HFF-Myc (cell line): ENCODE measurements at regions not wholly inside any gene's neighbourhood (a gene's known extent, or its start where the extent isn't known, plus 50 kb on each side); places are given as distances from the start of the nearest gene placed in this dataset.
"Not testable (repeated sequence)": the region's sequence is repeated elsewhere in the genome, so short reads cannot be mapped to it uniquely, and the experiment has no call there.

Experiments used
- DNase-seq: peaks from one replicate; pipeline ENCODE4 v3.0.0-alpha.2; 2011; ENCODE audit warnings: low read depth; ENCODE audit errors: extremely low read depth
- H3K4me3 ChIP-seq: replicated peaks from 2 replicates; pipeline ENCODE4 v1.5.1; 2011; ENCODE audit warnings: low read depth, mild to moderate bottlenecking, control low read depth, low read length
- CTCF ChIP-seq: IDR thresholded peaks from 2 replicates; pipeline ENCODE4 v1.5.1; 2012; ENCODE audit warnings: mild to moderate bottlenecking, low read depth, low read length, control low read depth; ENCODE audit errors: missing control alignments

- H3K4me3 ChIP-seq: no peak overlapping the region
- no peak for DNase-seq
- no peak for TF ChIP-seq CTCF
Measured at GRCh38 chr5:109998726-109999125, 309.0 kb downstream of the MAN2A1 start.

- DNase-seq: no peak
- no peak overlapping the region for H3K4me3 ChIP-seq
- no peak for TF ChIP-seq CTCF
Measured at GRCh38 chr5:110001648-110002047, 311.9 kb downstream of the MAN2A1 start.

- no peak overlapping the region for H3K4me3 ChIP-seq
- DNase-seq: no peak
- TF ChIP-seq CTCF: no peak
Measured at GRCh38 chr5:110002652-110003051, 312.9 kb downstream of the MAN2A1 start.

- H3K4me3 ChIP-seq, DNase-seq: not testable (repeated sequence)
Measured at GRCh38 chr5:110005907-110006562, 316.3 kb downstream of the MAN2A1 start.

- H3K4me3 ChIP-seq: no peak overlapping the region
- TF ChIP-seq CTCF: no peak
- no peak for DNase-seq
Measured at GRCh38 chr5:110007101-110007500, 317.4 kb downstream of the MAN2A1 start.

- TF ChIP-seq CTCF: no peak
- no peak overlapping the region for H3K4me3 ChIP-seq
- DNase-seq: no peak
Measured at GRCh38 chr5:110008131-110008530, 318.4 kb downstream of the MAN2A1 start.

- no peak overlapping the region for H3K4me3 ChIP-seq
- no peak for DNase-seq
- no peak for TF ChIP-seq CTCF
Measured at GRCh38 chr5:110012145-110012544, 322.4 kb downstream of the MAN2A1 start.
